ENCODE measurements at regions not wholly inside any gene's neighbourhood (a gene's known extent, or its start where the extent isn't known, plus 50 kb on each side); places are given as distances from the start of the nearest gene placed in this dataset.

DNA sequence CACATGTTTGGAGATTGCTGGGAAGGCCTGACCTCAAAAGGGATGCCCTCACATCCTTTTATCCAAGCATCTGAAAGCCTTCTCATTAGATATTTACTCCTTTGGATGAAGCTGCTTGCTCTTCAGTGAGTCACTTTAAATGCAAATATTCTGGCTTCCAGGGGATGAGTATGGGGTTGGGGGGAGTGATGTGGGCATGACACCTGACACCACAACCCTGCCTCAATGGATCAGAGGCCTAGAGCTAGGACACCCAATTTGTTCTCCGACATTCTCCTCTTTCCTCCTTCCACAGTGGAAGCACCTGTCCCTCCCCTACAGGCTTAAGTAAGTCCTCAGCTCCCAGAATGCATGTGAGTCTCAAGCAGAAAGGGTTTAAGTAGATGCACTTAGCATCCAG lies 238.3 kb downstream of the OMA1 start:
- TF ChIP-seq, protein P1, sequence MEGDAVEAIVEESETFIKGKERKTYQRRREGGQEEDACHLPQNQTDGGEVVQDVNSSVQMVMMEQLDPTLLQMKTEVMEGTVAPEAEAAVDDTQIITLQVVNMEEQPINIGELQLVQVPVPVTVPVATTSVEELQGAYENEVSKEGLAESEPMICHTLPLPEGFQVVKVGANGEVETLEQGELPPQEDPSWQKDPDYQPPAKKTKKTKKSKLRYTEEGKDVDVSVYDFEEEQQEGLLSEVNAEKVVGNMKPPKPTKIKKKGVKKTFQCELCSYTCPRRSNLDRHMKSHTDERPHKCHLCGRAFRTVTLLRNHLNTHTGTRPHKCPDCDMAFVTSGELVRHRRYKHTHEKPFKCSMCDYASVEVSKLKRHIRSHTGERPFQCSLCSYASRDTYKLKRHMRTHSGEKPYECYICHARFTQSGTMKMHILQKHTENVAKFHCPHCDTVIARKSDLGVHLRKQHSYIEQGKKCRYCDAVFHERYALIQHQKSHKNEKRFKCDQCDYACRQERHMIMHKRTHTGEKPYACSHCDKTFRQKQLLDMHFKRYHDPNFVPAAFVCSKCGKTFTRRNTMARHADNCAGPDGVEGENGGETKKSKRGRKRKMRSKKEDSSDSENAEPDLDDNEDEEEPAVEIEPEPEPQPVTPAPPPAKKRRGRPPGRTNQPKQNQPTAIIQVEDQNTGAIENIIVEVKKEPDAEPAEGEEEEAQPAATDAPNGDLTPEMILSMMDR (IDR thresholded peaks at IDR 0.05 in 8 of 11, conservative IDR thresholded peaks at IDR 0.05 in 3 of 11) = no peak
- no peak for TF ChIP-seq POLR2AphosphoS5 (IDR thresholded peaks at IDR 0.05)
- TF ChIP-seq POLR2A (IDR thresholded peaks at IDR 0.05) = no peak

Data from spleen (tissue), 7 donors.